ENCODE measurements at regions not wholly inside any gene's neighbourhood (a gene's known extent, or its start where the extent isn't known, plus 50 kb on each side); places are given as distances from the start of the nearest gene placed in this dataset.

- no peak for DNase-seq
Measured at GRCh38 chr11:110918351-110918750, 206.1 kb upstream of the ARHGAP20 start.

- DNase-seq: no peak
Measured at GRCh38 chr11:110912437-110912836, 200.2 kb upstream of the ARHGAP20 start.

- DNase-seq: no peak
Measured at GRCh38 chr11:110910384-110910783, 198.1 kb upstream of the ARHGAP20 start.

GRCh38 chr11:110909336-110909735, 197.1 kb upstream of the ARHGAP20 start:
- DNase-seq: no peak

GRCh38 chr11:110908401-110909105, 196.3 kb upstream of the ARHGAP20 start:
- DNase-seq: no peak

- DNase-seq: no peak
Measured at GRCh38 chr11:110907629-110908028, 195.4 kb upstream of the ARHGAP20 start.

- no peak for DNase-seq
Measured at GRCh38 chr11:110903830-110904229, 191.6 kb upstream of the ARHGAP20 start.

GRCh38 chr11:110903378-110903777, 191.1 kb upstream of the ARHGAP20 start:
- no peak for DNase-seq

GRCh38 chr11:110901441-110901840, 189.2 kb upstream of the ARHGAP20 start:
- no peak for DNase-seq

- DNase-seq: no peak
Measured at GRCh38 chr11:110900426-110900825, 188.2 kb upstream of the ARHGAP20 start.

- DNase-seq: no peak
Measured at GRCh38 chr11:110897035-110897434, 184.8 kb upstream of the ARHGAP20 start.

- DNase-seq: no peak
Measured at GRCh38 chr11:110896358-110896757, 184.1 kb upstream of the ARHGAP20 start.

- DNase-seq: no peak
Measured at GRCh38 chr11:110894224-110894623, 182.0 kb upstream of the ARHGAP20 start.

- no peak for DNase-seq
Measured at GRCh38 chr11:110892741-110893285, 180.6 kb upstream of the ARHGAP20 start.

GRCh38 chr11:110891411-110891810, 179.2 kb upstream of the ARHGAP20 start:
- DNase-seq: no peak

- no peak for DNase-seq
Measured at GRCh38 chr11:110890995-110891394, 178.8 kb upstream of the ARHGAP20 start.

- peak; percentile 23 for DNase-seq
Measured at GRCh38 chr11:110886288-110886970, 174.2 kb upstream of the ARHGAP20 start.

- DNase-seq: no peak
Measured at GRCh38 chr11:110883256-110883655, 171.0 kb upstream of the ARHGAP20 start.

GRCh38 chr11:110878513-110878912, 166.3 kb upstream of the ARHGAP20 start:
- DNase-seq: no peak

- DNase-seq: no peak
Measured at GRCh38 chr11:110874437-110875030, 162.3 kb upstream of the ARHGAP20 start.

- no peak for DNase-seq
Measured at GRCh38 chr11:110873975-110874374, 161.7 kb upstream of the ARHGAP20 start.

GRCh38 chr11:110870816-110871522, 158.7 kb upstream of the ARHGAP20 start:
- DNase-seq: no peak

GRCh38 chr11:110867951-110868350, 155.7 kb upstream of the ARHGAP20 start:
- DNase-seq: no peak

Measured in hindlimb muscle (tissue), 1 donor.